Esophagus muscularis mucosa (tissue), 3 donors: ENCODE measurements at regions not wholly inside any gene's neighbourhood (a gene's known extent, or its start where the extent isn't known, plus 50 kb on each side); places are given as distances from the start of the nearest gene placed in this dataset.

ENCODE experiments used
- CTCF ChIP-seq, 3 experiments: fragments of 200-600 bp in 2 of 3; fragments of 450-650 bp in 1 of 3; sonication (generic) in 2 of 3; IDR thresholded peaks; one replicate each; pipeline ENCODE4 v1.5.1; 2017 to 2019; ENCODE audit warnings: antibody characterized with exemption in 3 of 3, mild to moderate bottlenecking in 2 of 3, moderate library complexity in 1 of 3
- POLR2A ChIP-seq: fragments of 450-650 bp; IDR thresholded peaks from one replicate; pipeline ENCODE4 v1.6.1; 2017; ENCODE audit warnings: antibody characterized with exemption, moderate library complexity, mild to moderate bottlenecking, low read depth

- TF ChIP-seq CTCF (IDR thresholded peaks at IDR 0.05), result no peak
- TF ChIP-seq POLR2A, result no peak
These were observed 902.9 kb downstream of the LTN1 start for GRCh38 chr21:28089599-28090441.
